A172 (cell line): ENCODE measurements at regions not wholly inside any gene's neighbourhood (a gene's known extent, or its start where the extent isn't known, plus 50 kb on each side); places are given as distances from the start of the nearest gene placed in this dataset.

Source experiments
- DNase-seq: peaks from one replicate; pipeline ENCODE4 v3.0.0-alpha.2; 2015; ENCODE audit warnings: low spot score

GRCh38 chr9:86893811-86894490 lies 53.4 kb downstream of the GAS1 start:
- DNase-seq = no peak

DNA sequence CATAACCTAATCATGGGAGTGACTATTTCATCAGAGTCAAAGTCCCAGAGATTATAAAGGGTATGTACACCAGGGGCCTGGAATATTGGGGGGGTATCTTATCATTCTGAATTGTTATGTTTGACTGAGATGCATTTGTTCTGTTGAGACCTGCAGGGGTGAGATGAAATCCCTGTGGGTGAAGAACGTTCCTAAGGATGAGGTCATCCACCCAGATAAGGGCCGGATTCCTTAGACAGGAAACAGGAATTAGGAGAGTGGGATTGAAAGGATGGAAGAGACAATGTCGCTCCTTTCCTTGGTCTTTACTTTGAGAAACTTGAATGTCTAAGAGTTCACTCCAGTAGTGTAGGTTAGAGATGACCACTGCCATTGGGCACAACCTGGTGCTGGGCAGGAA lies 54.7 kb downstream of the GAS1 start:
- peak; percentile 29 for DNase-seq

DNA sequence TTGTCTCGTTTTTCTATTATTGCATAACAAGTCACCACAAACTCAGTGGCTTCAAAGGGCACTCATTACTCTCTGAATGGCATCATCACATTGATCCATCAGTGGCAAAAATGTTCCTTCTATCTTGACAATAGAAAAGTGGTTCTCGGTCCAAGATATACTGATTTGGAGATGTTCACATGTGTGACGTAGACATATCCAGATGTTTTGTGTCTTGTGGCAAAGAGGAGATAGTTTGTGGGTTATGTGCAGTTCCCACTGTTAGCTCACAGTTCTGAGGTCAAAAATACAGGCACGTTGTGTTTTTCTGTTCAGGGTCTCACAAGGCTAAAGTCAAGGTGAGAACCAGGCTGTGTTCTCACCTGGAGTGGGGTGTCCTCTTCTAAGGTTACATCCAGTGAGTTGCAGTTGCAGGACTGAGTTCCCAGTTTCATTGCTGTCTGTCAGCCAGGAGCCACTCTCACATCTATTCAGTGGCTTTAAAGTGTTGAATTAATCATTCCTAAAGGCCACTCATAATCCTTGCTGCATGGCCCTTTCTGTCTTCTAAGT lies 55.3 kb downstream of the GAS1 start:
- no peak for DNase-seq

- no peak for DNase-seq
Measured at GRCh38 chr9:86891091-86891490, 56.2 kb downstream of the GAS1 start.

GRCh38 chr9:86885232-86885631 lies 62.1 kb downstream of the GAS1 start:
- DNase-seq = no peak

GRCh38 chr9:86876621-86877196 lies 70.6 kb downstream of the GAS1 start:
- no peak for DNase-seq

- no peak for DNase-seq
Measured at GRCh38 chr9:86868616-86869015, 78.7 kb downstream of the GAS1 start.

DNA sequence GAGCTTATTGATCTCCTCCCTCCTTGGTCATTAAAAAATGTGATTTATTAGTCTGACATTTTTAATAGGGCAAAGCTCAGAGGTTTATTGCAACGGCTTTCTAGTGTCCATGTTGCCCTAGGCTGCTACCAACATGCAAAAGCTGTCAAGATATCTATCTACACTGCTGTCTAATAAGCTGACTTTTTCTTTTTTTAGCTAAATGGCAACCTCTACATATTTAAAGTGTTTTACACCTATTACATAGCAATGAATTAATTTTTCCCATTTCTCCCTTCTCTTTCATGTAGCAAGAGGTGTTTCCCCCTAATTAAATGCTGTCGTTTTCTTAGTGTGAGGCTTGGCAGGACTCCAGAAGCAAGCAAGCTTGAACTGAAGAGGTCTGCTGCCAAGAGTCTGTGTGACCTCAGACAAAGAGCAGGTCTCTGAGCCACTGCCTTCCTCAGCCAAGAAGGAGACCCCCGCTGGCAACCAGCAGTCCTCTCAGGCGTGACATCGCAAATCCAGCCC lies 79.4 kb downstream of the GAS1 start:
- no peak for DNase-seq

DNA sequence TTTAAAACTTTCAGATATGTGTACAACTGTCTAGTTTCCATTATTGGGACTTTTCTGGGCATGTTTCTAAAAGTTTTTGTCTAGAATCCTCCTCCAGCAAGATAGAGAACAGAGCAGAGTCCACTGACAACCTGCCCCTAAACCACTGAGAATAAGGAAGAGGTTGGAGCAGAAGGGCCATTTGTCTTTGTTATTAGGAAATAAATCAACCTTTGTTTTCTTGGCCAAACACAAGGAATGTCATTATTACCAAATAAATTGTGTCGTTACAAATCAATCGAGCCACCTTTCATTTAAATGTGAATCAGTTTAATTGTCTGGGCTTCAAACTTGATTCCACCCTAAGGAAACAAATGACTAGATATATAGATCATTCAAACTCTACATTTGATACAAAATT lies 81.4 kb downstream of the GAS1 start:
- DNase-seq = no peak

DNA sequence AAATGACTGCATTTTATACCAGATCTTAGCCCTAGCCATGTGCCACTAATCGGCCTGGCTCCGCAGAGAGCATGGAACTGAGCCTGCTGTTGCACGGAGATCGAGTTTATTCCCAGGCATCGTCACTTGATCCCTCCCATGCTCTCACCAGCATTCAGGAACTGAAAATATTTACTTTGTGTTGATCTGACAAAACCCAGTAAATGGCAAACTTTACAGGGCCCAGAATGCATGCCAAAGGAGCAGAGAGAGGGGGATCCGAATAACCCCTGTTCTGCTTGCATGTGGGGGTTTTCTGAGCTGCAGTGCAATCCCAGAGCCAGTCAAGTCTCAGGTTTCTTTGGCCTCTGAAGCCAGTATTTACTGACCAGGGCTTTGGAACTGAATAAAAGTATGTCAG lies 87.3 kb downstream of the GAS1 start:
- DNase-seq = no peak

DNA sequence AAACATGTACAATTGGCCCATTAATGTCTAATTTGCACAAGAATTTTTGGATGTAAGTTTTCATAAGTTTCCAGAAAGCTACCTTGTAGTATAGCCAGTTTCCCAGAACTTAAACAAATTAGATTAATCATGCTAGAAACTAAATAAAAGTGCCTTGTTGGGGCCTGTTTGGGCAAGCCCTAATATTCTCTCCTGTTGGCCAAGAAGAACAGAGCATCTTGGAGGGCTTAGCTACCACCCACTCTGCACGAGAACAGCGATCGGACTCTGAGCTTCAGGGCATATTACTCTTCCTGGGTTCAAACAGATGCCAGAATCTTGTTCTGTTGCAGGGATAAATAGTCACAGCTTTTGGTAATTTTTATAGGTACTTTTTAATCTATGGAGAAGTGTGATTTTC lies 88.2 kb downstream of the GAS1 start:
- DNase-seq = no peak

GRCh38 chr9:86858009-86858408 lies 89.3 kb downstream of the GAS1 start:
- no peak for DNase-seq

GRCh38 chr9:86856259-86856658 lies 91.0 kb downstream of the GAS1 start:
- no peak for DNase-seq

GRCh38 chr9:86854898-86855523 lies 92.3 kb downstream of the GAS1 start:
- DNase-seq = peak; percentile 60

- DNase-seq = no peak
Measured at GRCh38 chr9:86846656-86847055, 100.7 kb downstream of the GAS1 start.

DNA sequence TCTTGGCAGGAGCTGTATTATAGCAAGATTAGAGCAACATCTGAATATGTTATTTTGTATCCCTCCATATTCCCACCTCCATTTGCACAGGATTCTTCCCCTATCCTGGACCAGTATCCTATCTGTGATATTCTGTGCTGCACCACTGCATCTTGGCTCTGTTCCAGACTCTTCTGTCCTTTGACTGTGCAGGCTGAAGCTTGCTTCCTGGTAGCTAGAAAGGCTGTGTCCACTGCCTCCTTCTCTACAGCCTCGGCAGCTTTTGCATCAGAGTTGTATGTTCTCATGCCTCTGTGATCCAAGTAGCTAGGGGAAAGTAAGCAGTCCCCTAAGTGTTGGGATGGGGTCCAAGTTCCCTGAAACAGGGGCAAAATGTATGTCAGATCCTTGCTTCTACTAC lies 104.1 kb downstream of the GAS1 start:
- no peak for DNase-seq

GRCh38 chr9:86842573-86842972 lies 104.7 kb downstream of the GAS1 start:
- no peak for DNase-seq

GRCh38 chr9:86839522-86839921 lies 107.8 kb downstream of the GAS1 start:
- DNase-seq = no peak

DNA sequence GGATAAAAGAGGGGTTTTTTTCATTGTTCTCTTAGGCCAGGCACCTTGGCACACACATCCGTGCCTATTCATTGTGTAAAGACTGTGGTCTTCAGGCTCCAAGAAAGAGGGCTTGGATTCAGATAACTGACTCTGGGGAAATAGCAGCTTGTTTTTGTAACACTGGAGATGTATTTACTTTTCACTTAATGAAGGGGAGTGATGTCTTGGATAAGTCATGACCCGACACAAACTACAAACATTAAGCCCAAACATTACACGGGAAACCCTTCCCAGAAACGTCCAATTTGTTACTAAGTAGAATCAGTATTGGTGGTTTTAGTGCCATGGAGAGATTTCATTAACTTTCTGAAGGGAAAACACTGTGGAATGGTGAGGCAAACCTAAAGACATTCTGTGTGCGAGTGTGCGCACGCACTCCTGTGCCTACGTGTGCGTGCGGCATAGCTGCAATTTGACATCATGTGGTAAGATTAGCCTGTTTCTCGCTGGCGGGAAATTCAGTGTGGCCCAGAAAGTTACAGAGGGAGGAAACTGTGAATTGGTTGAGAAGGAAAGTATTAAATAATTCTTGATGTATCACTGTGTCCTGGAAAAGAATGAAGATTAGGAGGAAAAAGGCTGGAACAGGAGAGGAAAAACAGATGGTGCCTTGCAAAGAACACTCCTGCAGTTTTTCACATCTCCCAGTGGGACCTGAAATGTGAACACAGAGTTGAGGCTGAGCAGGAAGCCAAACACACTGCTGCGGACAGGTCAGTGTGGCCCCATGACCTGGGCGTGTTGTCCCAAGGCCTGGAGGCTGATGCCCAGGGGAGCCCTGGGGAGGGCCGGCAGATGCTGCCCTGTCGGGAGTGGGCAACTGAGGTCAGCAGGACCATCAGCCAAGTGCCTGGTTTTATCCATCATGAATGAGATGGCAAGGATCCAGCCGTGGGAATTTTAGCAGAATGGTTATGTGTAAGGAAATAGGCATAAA lies 108.5 kb downstream of the GAS1 start:
- DNase-seq = no peak

DNA sequence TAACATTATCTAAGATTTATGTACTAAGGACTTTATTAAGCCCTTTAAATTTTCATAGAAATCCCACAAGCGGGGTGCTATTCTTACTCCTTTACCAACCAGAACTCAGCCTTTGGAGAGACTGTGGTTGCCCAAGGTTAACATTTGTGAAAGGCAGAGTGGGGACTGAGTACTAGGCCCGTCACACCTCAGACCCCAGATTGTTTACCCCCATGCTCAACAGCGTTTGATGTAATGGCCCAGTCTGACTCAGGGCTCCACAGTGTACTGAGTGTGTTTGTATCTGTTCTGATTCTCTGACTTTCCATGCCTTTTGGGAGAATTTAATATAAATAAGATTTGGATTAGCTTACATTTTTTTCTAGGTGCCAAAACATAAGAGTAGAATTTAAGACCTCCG lies 110.0 kb downstream of the GAS1 start:
- no peak for DNase-seq

GRCh38 chr9:86836797-86837196 lies 110.5 kb downstream of the GAS1 start:
- DNase-seq = no peak

- no peak for DNase-seq
Measured at GRCh38 chr9:86836266-86836665, 111.0 kb downstream of the GAS1 start.
